ENCODE measurements at regions not wholly inside any gene's neighbourhood (a gene's known extent, or its start where the extent isn't known, plus 50 kb on each side); places are given as distances from the start of the nearest gene placed in this dataset.
"Not testable (repeated sequence)": the region's sequence is repeated elsewhere in the genome, so short reads cannot be mapped to it uniquely, and the experiment has no call there.

GRCh38 chr3:150344079-150344759, 63.9 kb upstream of the TSC22D2 start:
- H3K4me1 ChIP-seq: peaks cover 5% of the 10 kb centered on the region
- H3K27ac ChIP-seq: no peak overlapping the region
- intact Hi-C loops (cut with DNase I): no loop called here
- H3K9me3 ChIP-seq: no peaks in the 10 kb centered on the region
- no peak for TF ChIP-seq CTCF (IDR thresholded peaks at IDR 0.05)
- no peaks in the 10 kb centered on the region for H3K36me3 ChIP-seq
- no peak for ATAC-seq
- no peaks in the 10 kb centered on the region for H3K27me3 ChIP-seq
- no peak for DNase-seq
- H3K4me3 ChIP-seq: no peak overlapping the region

GRCh38 chr3:150342896-150343467, 65.1 kb upstream of the TSC22D2 start:
- Histone ChIP-seq H3K36me3 (no peaks in the 10 kb centered on the region), H3K27me3 (no peaks in the 10 kb centered on the region), H3K4me3 (no peak overlapping the region), H3K9me3 (no peaks in the 10 kb centered on the region), H3K4me1 (no peaks in the 10 kb centered on the region), H3K27ac (no peak overlapping the region)
- intact Hi-C loops (cut with DNase I): no loop called here
- no peak for ATAC-seq
- no peak for TF ChIP-seq CTCF (IDR thresholded peaks at IDR 0.05)
- no peak for DNase-seq

DNA sequence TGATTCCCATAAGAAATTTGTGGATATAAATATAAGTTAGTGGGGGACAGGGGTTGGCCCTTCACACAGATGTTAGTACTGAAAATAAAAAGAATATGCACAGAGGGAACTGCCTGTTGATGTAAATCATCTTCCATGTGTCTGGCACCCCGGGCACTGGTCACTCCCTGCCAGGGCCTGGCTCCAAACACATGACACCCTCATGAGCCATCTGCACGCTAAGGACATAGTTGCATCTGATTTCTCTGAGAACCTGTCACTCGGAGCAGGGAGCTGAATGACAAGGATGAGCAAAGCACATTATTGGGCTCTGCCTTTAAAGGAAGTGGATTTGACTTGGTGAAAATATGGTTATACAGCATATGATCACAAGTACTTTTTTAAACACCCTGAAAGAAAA, 66.2 kb upstream of the TSC22D2 start:
- intact Hi-C loops (cut with DNase I): no loop called here
- no peak overlapping the region for H3K27ac ChIP-seq
- no peak for TF ChIP-seq CTCF (IDR thresholded peaks at IDR 0.05)
- H3K4me1 ChIP-seq: no peaks in the 10 kb centered on the region
- DNase-seq (no peak), ATAC-seq (no peak)
- no peaks in the 10 kb centered on the region for H3K36me3 ChIP-seq
- no peaks in the 10 kb centered on the region for H3K27me3 ChIP-seq
- no peaks in the 10 kb centered on the region for H3K9me3 ChIP-seq
- no peak overlapping the region for H3K4me3 ChIP-seq

DNA sequence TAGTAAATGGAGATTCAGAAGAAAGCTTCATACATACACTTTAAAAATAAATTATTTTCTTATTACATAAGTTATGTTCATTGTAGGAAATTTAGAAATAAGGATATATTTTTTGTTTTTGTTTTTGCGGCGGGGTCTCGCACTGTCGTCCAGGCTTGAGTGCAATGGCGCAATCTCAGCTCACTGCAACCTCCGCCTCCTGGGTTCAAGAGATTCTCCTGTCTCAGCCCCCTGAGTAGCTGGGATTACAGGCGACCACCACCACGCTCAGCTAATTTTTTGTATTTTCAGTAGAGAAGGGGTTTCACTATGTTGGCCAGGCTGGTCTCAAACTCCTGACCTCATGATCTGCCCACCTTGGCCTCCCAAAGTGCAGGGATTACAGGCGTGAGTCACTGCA, 71.7 kb upstream of the TSC22D2 start:
- H3K9me3 ChIP-seq; H3K27ac ChIP-seq; H3K36me3 ChIP-seq; H3K4me1 ChIP-seq; ATAC-seq; DNase-seq; H3K4me3 ChIP-seq; H3K27me3 ChIP-seq; intact Hi-C loops (cut with DNase I): not testable (repeated sequence)

- H3K27ac ChIP-seq: no peak overlapping the region
- H3K9me3 ChIP-seq: no peaks in the 10 kb centered on the region
- no peak for TF ChIP-seq CTCF (IDR thresholded peaks at IDR 0.05)
- no peaks in the 10 kb centered on the region for H3K4me1 ChIP-seq
- ATAC-seq (no peak), DNase-seq (no peak)
- H3K4me3 ChIP-seq: no peak overlapping the region
- H3K36me3 ChIP-seq: no peaks in the 10 kb centered on the region
- intact Hi-C loops (cut with DNase I): no loop called here
- H3K27me3 ChIP-seq: no peaks in the 10 kb centered on the region
Measured at GRCh38 chr3:150335631-150336030, 72.5 kb upstream of the TSC22D2 start.

- Histone ChIP-seq H3K4me1 (no peaks in the 10 kb centered on the region), H3K4me3 (no peak overlapping the region), H3K27me3 (no peaks in the 10 kb centered on the region), H3K27ac (no peak overlapping the region), H3K36me3 (no peaks in the 10 kb centered on the region), H3K9me3 (no peaks in the 10 kb centered on the region)
- intact Hi-C loops (cut with DNase I): no loop called here
- DNase-seq (no peak), ATAC-seq (no peak)
- TF ChIP-seq CTCF (IDR thresholded peaks at IDR 0.05): no peak
Measured at GRCh38 chr3:150334974-150335373, 73.1 kb upstream of the TSC22D2 start.

Measured in upper lobe of right lung (tissue), 1 donor.